Right lobe of liver (tissue), 4 donors: ENCODE measurements at regions not wholly inside any gene's neighbourhood (a gene's known extent, or its start where the extent isn't known, plus 50 kb on each side); places are given as distances from the start of the nearest gene placed in this dataset.

Experiments used
- POLR2A ChIP-seq: fragments of 450-650 bp; IDR thresholded peaks from one replicate; pipeline ENCODE4 v1.6.1; 2017; ENCODE audit warnings: antibody characterized with exemption, mild to moderate bottlenecking
- TF ChIP-seq, protein P1 (sequence below), 4 donors: fragments of 200-600 bp in 3 of 4; fragments of 450-650 bp in 1 of 4; IDR thresholded peaks; one replicate each; pipeline versions ENCODE4 v1.5.1 to v1.8.0; 2016 to 2022; ENCODE audit warnings: antibody characterized with exemption in 4 of 4, mild to moderate bottlenecking in 2 of 4
- donor health status: DM: no; HTN: no; CAD: no.
- donor health status: DM: no; HTN: no; CAD: no.
- donor health status: DM: no; HTN: yes; CAD: no.

DNA sequence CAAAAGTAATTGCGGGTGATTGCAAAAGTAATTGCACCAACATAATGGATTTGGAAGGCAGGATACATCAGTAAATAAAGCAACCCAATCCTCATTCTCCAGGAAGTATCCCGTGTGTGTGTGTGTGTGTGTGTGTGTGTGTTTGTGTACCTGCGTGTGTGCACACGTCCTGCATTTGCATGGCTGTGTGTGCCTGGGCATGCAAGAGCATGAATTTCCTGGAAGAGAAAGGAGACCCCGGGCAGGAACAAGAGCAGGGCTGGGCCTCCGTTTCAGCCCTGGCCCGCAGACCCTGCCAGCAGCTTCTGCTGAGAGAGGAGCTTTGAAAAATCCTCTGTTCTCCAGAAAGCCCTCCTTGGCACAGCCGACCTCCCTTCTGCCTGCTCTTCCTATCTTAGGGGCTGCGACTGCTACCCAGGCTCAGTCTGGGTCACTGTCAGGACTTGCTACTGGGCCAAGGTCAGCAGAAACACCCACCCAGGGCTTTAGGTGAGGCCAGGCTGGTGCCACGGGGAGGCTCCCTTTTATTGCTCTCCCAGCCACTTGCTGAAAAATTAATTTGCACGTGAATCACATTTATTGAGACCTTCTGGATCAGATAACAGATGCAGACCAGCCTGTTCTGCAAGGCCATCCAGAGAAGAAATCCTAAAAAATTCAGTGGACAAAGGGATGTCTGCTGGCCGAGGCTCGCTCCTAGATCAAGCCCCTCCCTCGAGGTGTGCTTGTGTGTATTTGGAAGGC lies 258.3 kb downstream of the ZNF536 start:
- TF ChIP-seq, protein P1, sequence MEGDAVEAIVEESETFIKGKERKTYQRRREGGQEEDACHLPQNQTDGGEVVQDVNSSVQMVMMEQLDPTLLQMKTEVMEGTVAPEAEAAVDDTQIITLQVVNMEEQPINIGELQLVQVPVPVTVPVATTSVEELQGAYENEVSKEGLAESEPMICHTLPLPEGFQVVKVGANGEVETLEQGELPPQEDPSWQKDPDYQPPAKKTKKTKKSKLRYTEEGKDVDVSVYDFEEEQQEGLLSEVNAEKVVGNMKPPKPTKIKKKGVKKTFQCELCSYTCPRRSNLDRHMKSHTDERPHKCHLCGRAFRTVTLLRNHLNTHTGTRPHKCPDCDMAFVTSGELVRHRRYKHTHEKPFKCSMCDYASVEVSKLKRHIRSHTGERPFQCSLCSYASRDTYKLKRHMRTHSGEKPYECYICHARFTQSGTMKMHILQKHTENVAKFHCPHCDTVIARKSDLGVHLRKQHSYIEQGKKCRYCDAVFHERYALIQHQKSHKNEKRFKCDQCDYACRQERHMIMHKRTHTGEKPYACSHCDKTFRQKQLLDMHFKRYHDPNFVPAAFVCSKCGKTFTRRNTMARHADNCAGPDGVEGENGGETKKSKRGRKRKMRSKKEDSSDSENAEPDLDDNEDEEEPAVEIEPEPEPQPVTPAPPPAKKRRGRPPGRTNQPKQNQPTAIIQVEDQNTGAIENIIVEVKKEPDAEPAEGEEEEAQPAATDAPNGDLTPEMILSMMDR (IDR thresholded peaks at IDR 0.05) = no peak
- no peak for TF ChIP-seq POLR2A
